Occipital lobe (tissue), 2 donors: ENCODE measurements at regions not wholly inside any gene's neighbourhood (a gene's known extent, or its start where the extent isn't known, plus 50 kb on each side); places are given as distances from the start of the nearest gene placed in this dataset. TPM values are rescaled to one million over a fixed set of nuclear protein-coding genes. Genes with fewer than 3 reads are reported as not detected.
"Not testable (repeated sequence)": the region's sequence is repeated elsewhere in the genome, so short reads cannot be mapped to it uniquely, and the experiment has no call there.

Source experiments
- DNase-seq: peaks from one replicate; lab custom pipeline; 2025; lab: John Stamatoyannopoulos, UW
- small RNA-seq: library from RNA; depleted of rRNA; stranded (forward); fragments of <200 nt; gene quantifications from one replicate; pipeline ENCODE3, GENCODE V24; 2014

DNA sequence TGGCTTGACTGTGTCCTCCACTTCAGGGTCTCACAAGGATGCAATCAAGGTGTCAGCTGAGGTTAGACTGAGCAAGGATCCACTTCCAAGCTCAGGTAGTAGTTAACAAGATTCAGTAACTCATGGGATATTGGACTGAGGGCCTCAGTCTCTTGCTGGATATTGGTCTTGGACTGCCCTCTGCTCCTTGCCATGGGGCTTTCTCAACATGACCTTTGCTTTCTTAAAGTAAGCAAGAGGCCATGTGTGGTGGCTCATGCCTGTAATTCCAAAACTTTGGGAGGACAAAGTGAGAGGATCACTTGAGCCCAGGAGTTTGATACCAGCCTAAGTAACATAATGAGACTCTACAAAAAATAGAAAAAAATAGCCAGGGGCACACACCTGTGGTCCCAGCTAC lies 231.3 kb upstream of the AMIGO2 start:
- DNase-seq, result no peak

DNA sequence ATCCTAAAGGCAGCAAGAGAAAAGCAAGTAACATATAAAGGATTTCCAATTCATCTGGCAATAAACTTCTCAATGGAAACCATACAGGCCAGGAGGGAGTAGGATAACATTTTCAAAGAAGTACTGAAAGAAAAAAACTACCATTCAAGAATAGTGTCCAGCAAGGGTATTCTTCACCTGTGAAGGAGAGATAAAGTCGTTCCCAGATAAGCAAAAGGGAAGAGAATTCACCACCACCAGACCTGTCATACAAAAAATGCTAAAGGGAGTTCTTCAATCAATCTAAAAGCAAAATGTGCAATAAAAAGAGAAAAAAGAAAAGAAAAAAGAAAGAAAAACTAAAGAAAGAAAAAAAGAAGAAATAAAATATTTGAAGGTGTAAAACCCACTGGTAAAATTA lies 228.9 kb upstream of the AMIGO2 start:
- DNase-seq, result no peak

DNA sequence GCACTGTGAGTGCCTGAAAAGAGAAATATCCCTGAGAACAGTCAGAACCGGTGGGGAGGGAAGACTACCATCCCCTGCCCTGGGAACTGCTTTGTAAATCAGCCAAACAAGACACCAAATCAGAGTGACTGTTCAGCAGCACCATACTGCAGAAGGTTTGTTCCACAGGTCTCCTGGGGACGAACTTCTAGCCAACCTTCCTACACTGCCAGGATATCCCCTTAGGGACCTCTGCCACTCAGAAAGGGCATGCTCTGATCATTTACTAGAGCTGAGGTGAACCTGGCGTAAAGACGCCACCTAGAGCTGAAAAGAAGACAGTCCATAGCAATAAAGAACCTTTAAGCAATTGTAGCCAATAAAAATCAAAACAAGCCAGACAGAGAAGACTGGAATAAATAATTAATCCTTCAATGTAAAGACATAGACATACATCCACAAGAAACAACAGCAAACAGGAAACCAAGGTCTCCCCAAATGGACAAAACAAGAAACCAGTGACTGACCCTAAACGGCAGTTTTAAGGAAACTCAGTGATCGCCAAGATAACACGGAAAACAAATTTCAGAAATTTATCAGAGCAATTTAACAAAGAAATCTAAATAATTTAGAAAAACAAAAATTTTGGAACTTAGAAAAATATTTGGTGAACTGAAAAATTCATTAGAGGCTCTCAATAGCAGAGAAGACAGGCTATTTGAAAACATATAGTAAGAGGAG lies 228.1 kb upstream of the AMIGO2 start:
- DNase-seq, result no peak

- DNase-seq, result not testable (repeated sequence)
These were observed 227.3 kb upstream of the AMIGO2 start for GRCh38 chr12:47306773-47307679.

GRCh38 chr12:47306130-47306529 lies 226.4 kb upstream of the AMIGO2 start:
- DNase-seq, result no peak

GRCh38 chr12:47305464-47305863 lies 225.7 kb upstream of the AMIGO2 start:
- DNase-seq, result no peak

DNA sequence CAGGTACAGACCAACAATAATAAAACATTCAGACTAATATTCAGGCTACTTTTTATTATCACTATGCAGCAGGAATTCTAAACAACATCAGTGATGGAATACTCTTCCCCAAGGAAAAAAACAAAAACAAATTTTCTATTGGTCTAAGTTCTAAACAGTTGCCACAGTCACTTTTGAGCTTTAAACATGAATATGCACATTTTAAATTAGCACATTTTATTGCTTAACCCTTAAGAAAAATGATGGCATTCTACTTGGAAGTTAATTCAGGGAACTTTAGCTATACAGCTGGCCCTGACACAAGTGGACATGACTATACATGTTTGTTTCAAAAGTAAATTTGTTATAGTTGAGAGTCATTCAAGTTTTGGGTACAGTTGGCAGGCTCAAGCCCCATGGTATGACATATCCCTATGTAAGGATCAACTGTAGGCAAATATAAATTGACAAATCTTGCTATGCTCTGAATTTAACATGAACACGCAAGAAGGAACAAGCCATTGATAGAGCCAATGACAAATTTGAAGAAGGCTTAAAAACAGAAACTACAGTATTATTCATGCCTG lies 224.3 kb upstream of the AMIGO2 start:
- no peak for DNase-seq

- DNase-seq, result no peak
These were observed 223.4 kb upstream of the AMIGO2 start for GRCh38 chr12:47303207-47303606.

DNA sequence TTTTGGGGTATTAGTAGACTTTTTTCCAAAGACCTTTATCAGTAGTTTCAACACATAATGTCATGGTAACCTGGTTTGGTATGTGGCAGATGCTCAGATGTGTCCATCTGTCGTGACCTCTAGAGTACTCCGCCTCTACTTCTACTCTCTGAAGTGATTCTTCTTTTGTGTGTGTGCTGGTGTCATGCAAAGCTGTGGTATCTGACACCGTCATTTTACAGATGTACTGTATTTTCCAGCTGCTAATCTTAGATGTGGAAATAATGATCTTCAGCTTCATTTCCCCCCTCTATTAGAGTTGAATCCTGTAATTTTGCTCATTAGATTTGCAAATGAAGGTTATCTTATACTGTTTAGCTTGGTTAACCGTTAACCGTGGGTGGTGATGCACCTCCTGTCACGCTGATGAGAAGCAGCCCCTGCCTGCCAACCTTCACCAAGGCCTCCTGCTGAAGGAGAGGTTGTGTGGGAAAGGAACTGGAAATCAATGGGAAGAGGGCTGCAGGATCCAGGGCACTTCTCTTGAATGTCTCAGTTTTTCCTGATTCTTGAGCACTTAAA lies 222.4 kb upstream of the AMIGO2 start:
- no peak for DNase-seq

- no peak for DNase-seq
These were observed 219.8 kb upstream of the AMIGO2 start for GRCh38 chr12:47299586-47299985.

- no peak for DNase-seq
These were observed 218.2 kb upstream of the AMIGO2 start for GRCh38 chr12:47297993-47298392.

DNA sequence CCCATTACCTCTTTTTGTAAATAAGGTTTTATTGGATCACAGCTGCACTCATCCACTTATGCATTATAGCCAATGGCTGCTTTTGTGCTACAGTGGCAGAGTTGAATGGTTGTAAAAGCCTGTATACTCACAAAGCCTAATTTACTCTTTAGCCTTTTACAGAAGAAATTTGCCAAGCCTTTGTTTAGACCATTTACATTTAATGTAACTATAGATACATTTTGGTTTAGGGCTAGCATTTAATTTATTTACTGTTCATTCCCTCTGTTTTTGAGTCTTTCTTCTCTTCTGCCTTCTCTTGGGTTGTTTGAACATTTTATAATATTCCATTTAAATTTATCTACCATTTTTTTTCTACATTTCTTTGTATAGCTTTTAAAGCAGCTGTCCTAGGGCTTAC lies 217.1 kb upstream of the AMIGO2 start:
- DNase-seq, result no peak

- no peak for DNase-seq
These were observed 213.6 kb upstream of the AMIGO2 start for GRCh38 chr12:47293406-47293805.

- DNase-seq, result no peak
These were observed 206.9 kb upstream of the AMIGO2 start for GRCh38 chr12:47286676-47287075.

Small RNA genes lying in the stretch of these regions (small RNA-seq; reads per million reads assigned to genes)
- gene AC004486.1, result not detected
- gene MIR4494, result not detected
- not detected for gene RF00264
